Stimulated activated naive B cell treated with anti-CD40 and anti-IgM and Interleukin-4, amounts not matched to agents 10 μg/mL and 1 μg/mL and 100 μg/mL, for 72 hours (primary cell): ENCODE measurements at regions not wholly inside any gene's neighbourhood (a gene's known extent, or its start where the extent isn't known, plus 50 kb on each side); places are given as distances from the start of the nearest gene placed in this dataset.
"Not testable (repeated sequence)": the region's sequence is repeated elsewhere in the genome, so short reads cannot be mapped to it uniquely, and the experiment has no call there.

Experiments used
- ATAC-seq, 2 donors: fragments of 150-1000 bp; cut with Tn5 transposase; replicated peaks; 2 replicates each; pipeline ENCODE4 v1.10.0; 2021; ENCODE audit warnings: moderate library complexity in 1 of 2
- DNase-seq: peaks from one replicate; pipeline ENCODE4 v3.0.0; 2021
- H3K27ac Mint-ChIP-seq: one replicate; pipeline ENCODE4 v1.8.0; 2022; ENCODE audit warnings: mild to moderate bottlenecking, mixed read lengths
- H3K27me3 Mint-ChIP-seq, 2 donors: one replicate each; pipeline ENCODE4 v1.8.0; 2022; ENCODE audit warnings: mixed read lengths in 2 of 2
- H3K36me3 Mint-ChIP-seq, 2 donors: one replicate each; pipeline ENCODE4 v1.8.0; 2022; ENCODE audit warnings: mixed read lengths in 2 of 2, mild to moderate bottlenecking in 1 of 2
- H3K4me1 Mint-ChIP-seq, 2 donors: one replicate each; pipeline ENCODE4 v1.8.0; 2022; ENCODE audit warnings: mixed read lengths in 2 of 2, mild to moderate bottlenecking in 1 of 2
- H3K4me3 Mint-ChIP-seq, 2 donors: one replicate each; pipeline ENCODE4 v1.8.0; 2022; ENCODE audit warnings: mild to moderate bottlenecking in 2 of 2, mixed read lengths in 2 of 2, moderate library complexity in 1 of 2
- H3K9me3 Mint-ChIP-seq, 2 donors: one replicate each; pipeline ENCODE4 v1.8.0; 2022; ENCODE audit warnings: mixed read lengths in 2 of 2, mild to moderate bottlenecking in 1 of 2

- ATAC-seq, H3K9me3 Mint-ChIP-seq, DNase-seq, H3K27ac Mint-ChIP-seq, H3K4me3 Mint-ChIP-seq, H3K36me3 Mint-ChIP-seq, H3K4me1 Mint-ChIP-seq, H3K27me3 Mint-ChIP-seq: not testable (repeated sequence)
Observed at GRCh38 chr5:99495456-99495855, 566.6 kb upstream of the CHD1 start.

DNA sequence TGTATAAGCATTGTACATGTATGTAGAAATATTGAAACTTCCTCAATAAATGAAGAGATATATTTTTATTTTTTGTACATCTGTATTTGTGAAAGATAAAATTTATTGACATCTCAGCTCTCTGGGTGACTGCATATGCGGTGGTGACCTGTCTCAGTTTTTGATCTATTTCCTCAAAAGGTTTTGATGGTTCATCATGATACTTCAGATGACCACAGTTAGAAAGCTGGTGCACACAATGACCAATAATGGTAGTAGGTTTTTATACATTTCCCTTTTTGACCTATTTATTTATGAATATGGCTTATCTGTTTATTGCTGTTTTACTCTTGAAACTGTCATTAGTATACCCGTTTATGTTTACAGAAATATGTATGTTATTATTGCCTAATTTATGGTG lies 549.6 kb upstream of the CHD1 start:
- not testable (repeated sequence) for DNase-seq, H3K27me3 Mint-ChIP-seq, H3K4me1 Mint-ChIP-seq, H3K27ac Mint-ChIP-seq, ATAC-seq, H3K9me3 Mint-ChIP-seq, H3K4me3 Mint-ChIP-seq, H3K36me3 Mint-ChIP-seq

- H3K36me3 Mint-ChIP-seq, H3K4me3 Mint-ChIP-seq, H3K9me3 Mint-ChIP-seq, DNase-seq, ATAC-seq, H3K27me3 Mint-ChIP-seq, H3K4me1 Mint-ChIP-seq, H3K27ac Mint-ChIP-seq: not testable (repeated sequence)
Observed at GRCh38 chr5:99473328-99473727, 544.5 kb upstream of the CHD1 start.

GRCh38 chr5:99471726-99472125 lies 542.9 kb upstream of the CHD1 start:
- not testable (repeated sequence) for ATAC-seq, H3K27ac Mint-ChIP-seq, H3K4me1 Mint-ChIP-seq, H3K36me3 Mint-ChIP-seq, H3K27me3 Mint-ChIP-seq, H3K9me3 Mint-ChIP-seq, H3K4me3 Mint-ChIP-seq, DNase-seq

DNA sequence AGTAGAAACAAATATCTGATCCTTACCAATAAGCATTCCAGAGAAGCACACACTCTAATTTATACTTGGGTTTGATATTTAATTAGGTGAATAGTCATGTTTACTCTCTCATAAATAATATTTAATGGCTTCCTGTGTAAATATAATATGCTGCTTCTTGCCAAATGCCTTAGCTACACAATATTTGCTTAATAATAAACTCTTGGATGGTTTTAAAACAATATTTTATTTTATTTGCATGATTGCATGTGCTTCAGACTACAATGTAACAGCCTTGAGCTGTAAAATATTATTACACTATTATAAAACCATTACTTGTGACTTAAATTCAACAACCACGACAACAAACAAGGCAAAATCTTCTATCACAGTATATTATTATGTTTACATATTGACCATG lies 542.4 kb upstream of the CHD1 start:
- H3K36me3 Mint-ChIP-seq, H3K27ac Mint-ChIP-seq, DNase-seq, H3K4me3 Mint-ChIP-seq, H3K9me3 Mint-ChIP-seq, H3K27me3 Mint-ChIP-seq, H3K4me1 Mint-ChIP-seq, ATAC-seq: not testable (repeated sequence)

DNA sequence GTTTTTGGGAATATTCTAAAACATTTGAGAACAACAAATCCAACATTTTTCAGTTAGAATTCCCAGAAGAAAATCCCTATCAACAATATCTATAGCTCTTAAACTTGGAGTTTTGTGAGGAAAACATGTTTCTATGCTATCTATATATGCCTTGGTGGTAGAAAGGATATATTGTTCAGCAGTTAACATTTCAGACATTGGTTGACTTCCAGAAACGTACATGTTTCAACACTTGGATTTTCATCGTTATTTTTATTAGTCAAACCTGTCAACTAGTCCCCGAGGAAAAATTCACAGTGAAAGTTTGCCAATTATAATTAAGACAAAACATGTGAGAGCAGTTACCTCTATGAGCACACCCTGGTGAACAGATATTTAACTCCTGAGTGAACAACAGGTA lies 541.8 kb upstream of the CHD1 start:
- H3K4me3 Mint-ChIP-seq, ATAC-seq, H3K9me3 Mint-ChIP-seq, H3K4me1 Mint-ChIP-seq, H3K27ac Mint-ChIP-seq, H3K36me3 Mint-ChIP-seq, H3K27me3 Mint-ChIP-seq, DNase-seq: not testable (repeated sequence)

DNA sequence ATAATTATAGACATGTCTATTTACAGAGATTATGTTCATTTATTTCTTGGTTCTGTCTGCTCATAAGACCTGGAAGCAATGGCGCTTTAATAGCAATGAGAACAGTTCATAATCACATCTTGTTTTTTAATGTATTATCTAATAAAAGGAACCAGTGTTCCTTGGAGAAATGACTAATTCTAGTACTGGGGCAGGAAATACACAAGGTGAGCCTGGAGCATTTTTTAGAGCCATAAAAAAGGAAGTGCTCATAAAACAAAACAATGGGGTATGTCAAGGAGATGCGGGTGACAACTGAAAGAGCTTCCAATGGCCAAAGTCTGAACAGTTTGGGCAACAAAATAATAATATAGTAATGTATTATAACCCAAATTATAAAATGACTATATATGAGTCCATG lies 531.9 kb upstream of the CHD1 start:
- Mint-ChIP-seq H3K4me1 (no peaks in the 10 kb centered on the region), H3K4me3 (no peak overlapping the region), H3K27me3 (no peaks in the 10 kb centered on the region), H3K9me3 (no peaks in the 10 kb centered on the region), H3K36me3 (no peaks in the 10 kb centered on the region), H3K27ac (no peak overlapping the region)
- ATAC-seq (no peak), DNase-seq (no peak)

DNA sequence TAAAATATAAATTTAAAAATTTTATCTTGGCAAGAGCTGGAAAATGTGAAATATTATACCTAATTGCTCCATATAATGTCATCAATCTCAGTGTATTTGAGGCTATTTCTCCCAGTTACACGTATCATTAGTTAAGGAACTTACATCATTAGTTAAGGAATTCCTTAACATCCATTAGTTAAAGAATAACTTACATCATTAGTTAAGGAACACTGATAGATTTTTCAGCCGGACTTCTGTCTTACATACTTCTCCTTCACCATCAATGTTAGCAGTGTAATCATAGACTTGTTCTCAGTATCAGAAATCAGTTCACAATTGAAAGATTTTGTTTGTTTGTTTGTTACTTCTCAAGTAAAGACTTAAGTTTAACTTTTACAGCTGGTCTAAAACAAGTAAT lies 524.4 kb upstream of the CHD1 start:
- no peak overlapping the region for H3K4me3 Mint-ChIP-seq
- DNase-seq (no peak), ATAC-seq (no peak)
- no peaks in the 10 kb centered on the region for H3K27me3 Mint-ChIP-seq
- no peaks in the 10 kb centered on the region for H3K4me1 Mint-ChIP-seq
- no peaks in the 10 kb centered on the region for H3K36me3 Mint-ChIP-seq
- H3K27ac Mint-ChIP-seq, result no peak overlapping the region
- H3K9me3 Mint-ChIP-seq, result no peaks in the 10 kb centered on the region

DNA sequence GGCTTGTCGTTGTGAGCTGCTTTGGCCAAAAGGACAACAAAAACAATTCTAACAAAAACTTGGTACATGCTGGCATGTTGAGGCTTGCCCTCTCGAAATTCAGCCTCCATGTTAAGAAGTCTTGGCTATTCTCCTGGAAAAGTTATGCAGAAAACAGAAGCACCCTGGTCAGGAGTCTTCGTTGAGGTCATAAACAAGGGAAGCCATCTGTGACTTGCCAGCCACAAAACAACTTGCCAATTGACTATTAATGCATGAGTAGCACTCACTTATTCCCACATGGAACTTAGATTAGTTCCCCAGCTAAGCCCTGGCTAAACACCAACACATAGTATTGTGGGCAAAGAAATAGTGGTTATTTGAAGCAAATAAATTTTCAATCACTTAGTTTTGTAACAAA lies 521.0 kb upstream of the CHD1 start:
- no peak overlapping the region for H3K27ac Mint-ChIP-seq
- ATAC-seq, result no peak
- H3K4me1 Mint-ChIP-seq, result no peaks in the 10 kb centered on the region
- H3K27me3 Mint-ChIP-seq, result no peaks in the 10 kb centered on the region
- H3K9me3 Mint-ChIP-seq, result no peaks in the 10 kb centered on the region
- no peak for DNase-seq
- no peak overlapping the region for H3K4me3 Mint-ChIP-seq
- no peaks in the 10 kb centered on the region for H3K36me3 Mint-ChIP-seq

GRCh38 chr5:99445805-99446204 lies 517.0 kb upstream of the CHD1 start:
- H3K4me3 Mint-ChIP-seq, result no peak overlapping the region
- DNase-seq (no peak), ATAC-seq (no peak)
- no peak overlapping the region for H3K27ac Mint-ChIP-seq
- H3K4me1 Mint-ChIP-seq, result no peaks in the 10 kb centered on the region
- H3K9me3 Mint-ChIP-seq, result no peaks in the 10 kb centered on the region
- H3K27me3 Mint-ChIP-seq, result no peaks in the 10 kb centered on the region
- no peaks in the 10 kb centered on the region for H3K36me3 Mint-ChIP-seq

GRCh38 chr5:99441235-99441634 lies 512.4 kb upstream of the CHD1 start:
- Mint-ChIP-seq H3K27ac (no peak overlapping the region), H3K4me3 (no peak overlapping the region), H3K9me3 (no peaks in the 10 kb centered on the region), H3K27me3 (no peaks in the 10 kb centered on the region), H3K4me1 (no peaks in the 10 kb centered on the region), H3K36me3 (no peaks in the 10 kb centered on the region)
- ATAC-seq (no peak), DNase-seq (no peak)

DNA sequence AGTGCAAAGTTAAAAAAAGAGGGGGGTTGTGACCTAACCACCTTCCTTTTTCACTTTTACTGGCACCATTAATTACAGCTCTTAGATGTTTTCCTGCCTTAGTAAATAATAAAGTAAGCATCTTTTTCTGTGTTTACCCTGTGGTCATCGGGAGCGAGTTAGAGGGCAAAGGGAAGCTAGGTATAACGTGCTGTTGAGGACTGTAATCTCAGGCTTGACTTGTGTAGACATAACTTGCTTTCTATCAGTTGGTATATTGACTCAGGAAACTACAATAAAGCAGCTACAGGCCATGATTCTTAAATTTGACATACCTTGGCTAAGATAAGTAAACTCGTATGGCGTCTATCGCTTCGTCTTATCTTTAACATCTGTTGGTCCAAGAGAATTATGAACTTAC lies 509.8 kb upstream of the CHD1 start:
- H3K4me1 Mint-ChIP-seq, result no peaks in the 10 kb centered on the region
- H3K4me3 Mint-ChIP-seq, result no peak overlapping the region
- ATAC-seq (no peak), DNase-seq (no peak)
- H3K27ac Mint-ChIP-seq, result no peak overlapping the region
- no peaks in the 10 kb centered on the region for H3K36me3 Mint-ChIP-seq
- no peaks in the 10 kb centered on the region for H3K27me3 Mint-ChIP-seq
- H3K9me3 Mint-ChIP-seq, result no peaks in the 10 kb centered on the region

DNA sequence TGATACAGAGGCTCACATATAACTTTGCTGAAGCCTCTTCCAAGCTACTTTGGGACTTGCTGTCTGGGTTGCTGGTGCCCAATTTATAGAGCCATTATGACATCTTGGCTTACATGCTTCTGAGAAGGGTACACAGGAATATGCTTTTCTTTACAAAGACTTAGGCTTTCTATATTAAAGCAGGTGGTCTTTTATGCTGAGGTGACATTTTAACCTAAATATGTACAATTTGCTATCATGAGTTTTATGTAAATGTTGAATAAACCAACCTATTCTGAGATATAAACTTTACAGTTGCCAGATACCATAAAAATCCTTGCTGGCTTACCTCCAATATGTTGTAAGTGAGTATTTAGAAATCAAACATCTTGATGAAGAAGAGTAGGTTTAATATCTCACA lies 509.2 kb upstream of the CHD1 start:
- H3K27me3 Mint-ChIP-seq, result no peaks in the 10 kb centered on the region
- no peaks in the 10 kb centered on the region for H3K36me3 Mint-ChIP-seq

DNA sequence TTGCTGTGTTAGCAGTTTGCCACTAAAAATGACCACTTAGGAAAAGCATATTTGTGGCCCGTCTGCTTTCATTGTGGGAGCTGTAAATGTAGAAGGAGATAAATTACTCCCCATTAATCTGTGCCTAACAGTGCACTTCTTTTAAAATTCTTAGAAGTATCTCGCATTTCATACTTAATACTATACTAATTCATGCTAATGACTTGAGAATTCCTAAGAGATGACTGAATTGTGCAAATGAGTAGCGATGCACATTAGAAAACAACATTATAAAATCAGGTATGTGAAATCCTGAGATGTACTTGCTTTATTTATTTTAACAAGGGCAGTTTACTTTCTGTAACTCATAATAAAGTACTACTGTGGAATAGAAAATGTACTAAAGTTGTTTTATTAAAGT lies 494.6 kb upstream of the CHD1 start:
- H3K36me3 Mint-ChIP-seq, H3K27ac Mint-ChIP-seq, H3K27me3 Mint-ChIP-seq, H3K9me3 Mint-ChIP-seq, DNase-seq, ATAC-seq, H3K4me1 Mint-ChIP-seq, H3K4me3 Mint-ChIP-seq: not testable (repeated sequence)

More for the DNA sequence above, 509.2 kb upstream of the CHD1 start:
- no peak overlapping the region for H3K27ac Mint-ChIP-seq
- H3K4me3 Mint-ChIP-seq, result no peak overlapping the region
- no peak for DNase-seq
- H3K4me1 Mint-ChIP-seq, result no peaks in the 10 kb centered on the region
- H3K9me3 Mint-ChIP-seq, result no peaks in the 10 kb centered on the region
- no peak for ATAC-seq

DNA sequence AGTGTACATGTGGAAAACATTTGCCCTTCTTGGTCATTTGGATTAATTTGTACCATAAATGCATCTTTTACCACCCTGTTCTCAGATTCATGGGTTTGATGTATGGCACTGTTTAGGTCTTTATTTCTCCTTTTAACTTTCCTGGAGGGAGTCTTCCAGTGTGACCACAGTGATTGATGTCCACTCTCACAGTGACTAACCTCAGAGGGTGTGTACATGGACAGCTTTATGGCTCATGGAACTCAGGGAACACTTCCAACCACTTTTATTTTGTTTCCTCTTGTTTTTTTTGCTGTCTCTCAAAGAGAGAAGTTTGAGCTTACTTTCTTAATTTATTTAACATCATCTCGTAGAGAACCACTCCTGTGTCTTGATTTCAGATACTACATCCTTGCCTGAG lies 489.8 kb upstream of the CHD1 start:
- not testable (repeated sequence) for H3K27me3 Mint-ChIP-seq, H3K36me3 Mint-ChIP-seq, H3K4me1 Mint-ChIP-seq, DNase-seq, H3K9me3 Mint-ChIP-seq, H3K4me3 Mint-ChIP-seq, ATAC-seq, H3K27ac Mint-ChIP-seq

DNA sequence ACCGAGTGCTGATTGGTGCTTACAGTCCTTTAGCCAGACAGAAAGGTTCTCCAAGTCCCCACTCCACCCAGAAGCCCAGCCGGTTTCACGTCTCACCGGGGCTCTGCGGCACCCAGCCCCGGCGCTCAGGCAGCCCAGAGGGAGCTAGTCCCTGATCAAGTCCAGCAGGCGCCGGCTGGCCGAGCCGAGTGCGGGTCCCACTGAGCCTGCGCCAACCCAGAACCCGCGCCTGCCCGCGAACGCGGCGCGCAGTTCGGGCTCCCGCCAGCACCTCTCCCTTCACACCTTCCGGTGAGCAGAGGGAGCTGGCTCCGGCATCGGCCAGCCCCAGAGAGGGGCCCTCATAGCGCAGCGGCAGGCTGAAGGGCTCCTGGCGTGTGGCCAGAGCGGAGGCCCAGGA lies 481.6 kb upstream of the CHD1 start:
- not testable (repeated sequence) for ATAC-seq, H3K9me3 Mint-ChIP-seq, H3K27me3 Mint-ChIP-seq, H3K27ac Mint-ChIP-seq, H3K4me1 Mint-ChIP-seq, H3K36me3 Mint-ChIP-seq, DNase-seq, H3K4me3 Mint-ChIP-seq
